RWPE2 (cell line): ENCODE measurements at regions not wholly inside any gene's neighbourhood (a gene's known extent, or its start where the extent isn't known, plus 50 kb on each side); places are given as distances from the start of the nearest gene placed in this dataset.

Experiments
- ATAC-seq: fragments of 200-7000 bp; cut with Tn5 transposase; 3 replicates; pipeline ENCODE4 v1.9.1; 2021; ENCODE audit warnings: low read depth
- DNase-seq: peaks from one replicate; pipeline ENCODE4 v3.0.0-alpha.2; 2020; ENCODE audit warnings: low spot score
- H3K27ac ChIP-seq: fragments of 450-650 bp; 2 replicates; pipeline ENCODE4 v1.5.1; 2017; ENCODE audit warnings: mild to moderate bottlenecking; ENCODE audit not compliant: poor library complexity, severe bottlenecking
- H3K27me3 ChIP-seq: fragments of 250-450 bp; sonication (Bioruptor Pico); 2 replicates; pipeline ENCODE4 v1.5.1; 2021; ENCODE audit warnings: mild to moderate bottlenecking, moderate library complexity; ENCODE audit not compliant: insufficient read depth, poor library complexity, severe bottlenecking
- H3K36me3 ChIP-seq: fragments of 250-450 bp; sonication (Bioruptor Pico); 2 replicates; pipeline ENCODE4 v1.5.1; 2020; ENCODE audit warnings: low read depth, mild to moderate bottlenecking, moderate library complexity
- H3K4me1 ChIP-seq: fragments of 250-450 bp; sonication (Bioruptor Pico); 2 replicates; pipeline ENCODE4 v1.5.1; 2021; ENCODE audit warnings: mild to moderate bottlenecking, moderate library complexity; ENCODE audit not compliant: insufficient read depth, poor library complexity, severe bottlenecking
- H3K4me3 ChIP-seq: fragments of 250-450 bp; sonication (Bioruptor Pico); 2 replicates; pipeline ENCODE4 v1.5.1; 2021; ENCODE audit warnings: mild to moderate bottlenecking, moderate library complexity; ENCODE audit not compliant: severe bottlenecking
- H3K9me3 ChIP-seq: fragments of 250-450 bp; sonication (Bioruptor Pico); 2 replicates; pipeline ENCODE4 v1.5.1; 2021; ENCODE audit warnings: mild to moderate bottlenecking, moderate library complexity; ENCODE audit not compliant: severe bottlenecking
- CTCF ChIP-seq: fragments of 450-650 bp; IDR thresholded peaks from one replicate; pipeline ENCODE4 v1.5.1; 2017; ENCODE audit warnings: mild to moderate bottlenecking, moderate library complexity; ENCODE audit not compliant: poor library complexity, severe bottlenecking

- Histone ChIP-seq H3K27me3 (no peaks in the 10 kb centered on the region), H3K27ac (no peak overlapping the region), H3K4me3 (no peak overlapping the region), H3K36me3 (no peaks in the 10 kb centered on the region), H3K9me3 (no peaks in the 10 kb centered on the region), H3K4me1 (no peaks in the 10 kb centered on the region)
- DNase-seq: no peak
- no peak for TF ChIP-seq CTCF
- no peak for ATAC-seq
Measured at GRCh38 chr2:49286045-49286444, 131.7 kb upstream of the FSHR start.

- H3K4me1 ChIP-seq: no peaks in the 10 kb centered on the region
- H3K9me3 ChIP-seq: no peaks in the 10 kb centered on the region
- H3K27ac ChIP-seq: no peak overlapping the region
- H3K27me3 ChIP-seq: no peaks in the 10 kb centered on the region
- ATAC-seq: no peak
- no peak overlapping the region for H3K4me3 ChIP-seq
- no peak for DNase-seq
- TF ChIP-seq CTCF: no peak
- H3K36me3 ChIP-seq: no peaks in the 10 kb centered on the region
Measured at GRCh38 chr2:49278561-49278960, 124.2 kb upstream of the FSHR start.

- Histone ChIP-seq H3K36me3 (no peaks in the 10 kb centered on the region), H3K4me3 (no peak overlapping the region), H3K27me3 (no peaks in the 10 kb centered on the region), H3K9me3 (no peaks in the 10 kb centered on the region), H3K4me1 (no peaks in the 10 kb centered on the region), H3K27ac (no peak overlapping the region)
- DNase-seq (no peak), ATAC-seq (no peak)
- TF ChIP-seq CTCF: no peak
Measured at GRCh38 chr2:49278141-49278540, 123.8 kb upstream of the FSHR start.

GRCh38 chr2:49271060-49271606, 116.8 kb upstream of the FSHR start:
- no peaks in the 10 kb centered on the region for H3K9me3 ChIP-seq
- no peaks in the 10 kb centered on the region for H3K27me3 ChIP-seq
- no peaks in the 10 kb centered on the region for H3K36me3 ChIP-seq
- H3K4me3 ChIP-seq: no peak overlapping the region
- no peak overlapping the region for H3K27ac ChIP-seq
- H3K4me1 ChIP-seq: no peaks in the 10 kb centered on the region
- no peak for TF ChIP-seq CTCF
- no peak for DNase-seq
- ATAC-seq: no peak

- Histone ChIP-seq H3K4me1 (no peaks in the 10 kb centered on the region), H3K27me3 (no peaks in the 10 kb centered on the region), H3K36me3 (no peaks in the 10 kb centered on the region), H3K9me3 (no peaks in the 10 kb centered on the region), H3K4me3 (no peak overlapping the region), H3K27ac (no peak overlapping the region)
- ATAC-seq (no peak), DNase-seq (no peak)
- no peak for TF ChIP-seq CTCF
Measured at GRCh38 chr2:49270091-49270490, 115.8 kb upstream of the FSHR start.
